ENCODE measurements at regions not wholly inside any gene's neighbourhood (a gene's known extent, or its start where the extent isn't known, plus 50 kb on each side); places are given as distances from the start of the nearest gene placed in this dataset.

DNA sequence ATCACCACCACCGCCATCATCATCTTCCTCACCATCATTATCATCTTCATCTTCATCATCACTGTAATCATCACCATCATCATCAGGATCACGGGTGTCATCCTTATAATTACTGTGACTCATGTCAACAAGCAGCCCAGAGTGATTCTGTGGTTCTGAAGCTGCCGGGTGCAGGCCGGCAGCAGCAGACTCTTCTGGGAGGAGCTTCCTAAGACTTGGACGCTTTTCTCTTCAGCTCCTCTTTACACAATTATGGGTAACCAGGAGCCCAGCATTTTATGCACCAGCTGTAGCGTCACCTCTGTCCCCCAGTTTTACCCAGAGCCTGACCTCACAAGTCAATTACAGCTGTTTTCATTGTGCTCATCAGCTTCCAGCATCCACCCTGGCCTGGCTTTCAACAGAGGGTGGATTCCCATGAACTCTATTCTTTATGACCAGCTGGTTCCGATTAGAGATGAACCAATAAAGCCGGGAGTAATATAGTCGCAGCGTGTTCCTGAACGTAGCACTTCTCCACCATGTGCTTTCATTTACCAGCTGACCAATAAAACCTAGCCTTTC is 275.8 kb downstream of the FOXL1 start:
- H2AFZ ChIP-seq (ENCODE audit: low read length) = no peak overlapping the region
- no peak for TF ChIP-seq EZH2phosphoT487 (IDR thresholded peaks at IDR 0.05; ENCODE audit: borderline replicate concordance, low read depth, low read length)
- TF ChIP-seq, protein P1, sequence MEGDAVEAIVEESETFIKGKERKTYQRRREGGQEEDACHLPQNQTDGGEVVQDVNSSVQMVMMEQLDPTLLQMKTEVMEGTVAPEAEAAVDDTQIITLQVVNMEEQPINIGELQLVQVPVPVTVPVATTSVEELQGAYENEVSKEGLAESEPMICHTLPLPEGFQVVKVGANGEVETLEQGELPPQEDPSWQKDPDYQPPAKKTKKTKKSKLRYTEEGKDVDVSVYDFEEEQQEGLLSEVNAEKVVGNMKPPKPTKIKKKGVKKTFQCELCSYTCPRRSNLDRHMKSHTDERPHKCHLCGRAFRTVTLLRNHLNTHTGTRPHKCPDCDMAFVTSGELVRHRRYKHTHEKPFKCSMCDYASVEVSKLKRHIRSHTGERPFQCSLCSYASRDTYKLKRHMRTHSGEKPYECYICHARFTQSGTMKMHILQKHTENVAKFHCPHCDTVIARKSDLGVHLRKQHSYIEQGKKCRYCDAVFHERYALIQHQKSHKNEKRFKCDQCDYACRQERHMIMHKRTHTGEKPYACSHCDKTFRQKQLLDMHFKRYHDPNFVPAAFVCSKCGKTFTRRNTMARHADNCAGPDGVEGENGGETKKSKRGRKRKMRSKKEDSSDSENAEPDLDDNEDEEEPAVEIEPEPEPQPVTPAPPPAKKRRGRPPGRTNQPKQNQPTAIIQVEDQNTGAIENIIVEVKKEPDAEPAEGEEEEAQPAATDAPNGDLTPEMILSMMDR (conservative IDR thresholded peaks at IDR 0.05; ENCODE audit: low read length) = no peak
- H3K36me3 ChIP-seq (ENCODE audit: insufficient read depth, low read length) = no peaks in the 10 kb centered on the region
- no peak for DNase-seq (ENCODE audit: low spot score)
- H4K20me1 ChIP-seq (ENCODE audit: insufficient read depth, low read length) = no peaks in the 10 kb centered on the region
- no peaks in the 10 kb centered on the region for H3K4me1 ChIP-seq (ENCODE audit: insufficient read depth, low read length, poor library complexity, severe bottlenecking)
- no peaks in the 10 kb centered on the region for H3K9me3 ChIP-seq (ENCODE audit: low read length)
- POLR2A ChIA-PET = no interaction called here
- H3K4me3 ChIP-seq (ENCODE audit: low read depth, low read length, poor library complexity, severe bottlenecking) = no peak overlapping the region
- BruUV-seq (replicated peaks) = no TSS peak
- intact Hi-C loops (cut with micrococcal nuclease; ENCODE audit: unreplicated experiment) = no loop called here
- H3K27ac ChIP-seq (ENCODE audit: low read depth, low read length, poor library complexity, severe bottlenecking) = no peak overlapping the region
- no peaks in the 10 kb centered on the region for H3K79me2 ChIP-seq (ENCODE audit: insufficient read depth, low read depth, low read length)
- H3K9me2 ChIP-seq (ENCODE audit: insufficient read depth, low read length) = no peaks in the 10 kb centered on the region
- CTCF ChIA-PET (ENCODE audit: unreplicated experiment) = no interaction called here
- H3K4me2 ChIP-seq (ENCODE audit: low read length) = no peak overlapping the region

GRCh38 chr16:86854626-86855294 is 276.4 kb downstream of the FOXL1 start:
- Histone ChIP-seq H4K20me1 (ENCODE audit: insufficient read depth, low read length) (no peaks in the 10 kb centered on the region), H3K36me3 (ENCODE audit: insufficient read depth, low read length) (no peaks in the 10 kb centered on the region), H3K79me2 (ENCODE audit: insufficient read depth, low read depth, low read length) (no peaks in the 10 kb centered on the region), H3K4me3 (ENCODE audit: low read depth, low read length, poor library complexity, severe bottlenecking) (no peak overlapping the region), H3K9me3 (ENCODE audit: low read length) (no peaks in the 10 kb centered on the region), H2AFZ (ENCODE audit: low read length) (no peak overlapping the region), H3K9me2 (ENCODE audit: insufficient read depth, low read length) (no peaks in the 10 kb centered on the region), H3K4me1 (ENCODE audit: insufficient read depth, low read length, poor library complexity, severe bottlenecking) (no peaks in the 10 kb centered on the region), H3K27ac (ENCODE audit: low read depth, low read length, poor library complexity, severe bottlenecking) (no peak overlapping the region), H3K4me2 (ENCODE audit: low read length) (no peak overlapping the region)
- intact Hi-C loops (cut with micrococcal nuclease; ENCODE audit: unreplicated experiment) = no loop called here
- DNase-seq (ENCODE audit: low spot score) = no peak
- CTCF ChIA-PET (ENCODE audit: unreplicated experiment) = no interaction called here
- POLR2A ChIA-PET = no interaction called here
- TF ChIP-seq, protein P1 (conservative IDR thresholded peaks at IDR 0.05; ENCODE audit: low read length) = no peak
- TF ChIP-seq EZH2phosphoT487 (IDR thresholded peaks at IDR 0.05; ENCODE audit: borderline replicate concordance, low read depth, low read length) = no peak
- BruUV-seq (replicated peaks) = no TSS peak

GRCh38 chr16:86856946-86857586 is 278.7 kb downstream of the FOXL1 start:
- TF ChIP-seq, protein P1 (conservative IDR thresholded peaks at IDR 0.05; ENCODE audit: low read length) = no peak
- no peak for TF ChIP-seq EZH2phosphoT487 (IDR thresholded peaks at IDR 0.05; ENCODE audit: borderline replicate concordance, low read depth, low read length)
- no peak overlapping the region for H2AFZ ChIP-seq (ENCODE audit: low read length)
- no peak overlapping the region for H3K4me2 ChIP-seq (ENCODE audit: low read length)
- H4K20me1 ChIP-seq (ENCODE audit: insufficient read depth, low read length) = no peaks in the 10 kb centered on the region
- intact Hi-C loops (cut with micrococcal nuclease; ENCODE audit: unreplicated experiment) = no loop called here
- H3K4me1 ChIP-seq (ENCODE audit: insufficient read depth, low read length, poor library complexity, severe bottlenecking) = no peaks in the 10 kb centered on the region
- BruUV-seq (replicated peaks) = no TSS peak
- no peak overlapping the region for H3K27ac ChIP-seq (ENCODE audit: low read depth, low read length, poor library complexity, severe bottlenecking)
- H3K79me2 ChIP-seq (ENCODE audit: insufficient read depth, low read depth, low read length) = no peaks in the 10 kb centered on the region
- H3K4me3 ChIP-seq (ENCODE audit: low read depth, low read length, poor library complexity, severe bottlenecking) = no peak overlapping the region
- H3K9me3 ChIP-seq (ENCODE audit: low read length) = no peaks in the 10 kb centered on the region
- H3K36me3 ChIP-seq (ENCODE audit: insufficient read depth, low read length) = no peaks in the 10 kb centered on the region
- DNase-seq (ENCODE audit: low spot score) = no peak
- CTCF ChIA-PET (ENCODE audit: unreplicated experiment) = no interaction called here
- H3K9me2 ChIP-seq (ENCODE audit: insufficient read depth, low read length) = no peaks in the 10 kb centered on the region
- POLR2A ChIA-PET = no interaction called here

Data from OCI-LY7 (cell line).